Loucy (cell line): ENCODE measurements at regions not wholly inside any gene's neighbourhood (a gene's known extent, or its start where the extent isn't known, plus 50 kb on each side); places are given as distances from the start of the nearest gene placed in this dataset.

Experiments
- H2AFZ ChIP-seq: fragments of 200-600 bp; sonication (generic); 2 replicates; pipeline ENCODE4 v1.6.0; 2016; ENCODE audit warnings: antibody characterized with exemption, mild to moderate bottlenecking, low read length, moderate library complexity
- H3F3A ChIP-seq: fragments of 200-600 bp; 2 replicates; pipeline ENCODE4 v1.6.0; 2016; ENCODE audit warnings: antibody characterized with exemption, low read depth, mild to moderate bottlenecking
- H3K27me3 ChIP-seq: fragments of 200-600 bp; sonication (generic); 2 replicates; pipeline ENCODE4 v1.6.1; 2014; ENCODE audit warnings: low read length, mild to moderate bottlenecking; ENCODE audit not compliant: insufficient read depth, poor library complexity, severe bottlenecking
- H3K36me3 ChIP-seq: fragments of 200-600 bp; sonication (generic); 2 replicates; pipeline ENCODE4 v1.6.1; 2016; ENCODE audit warnings: low read length; ENCODE audit not compliant: insufficient read depth
- H3K4me1 ChIP-seq: fragments of 200-600 bp; sonication (generic); 2 replicates; pipeline ENCODE4 v1.5.1; 2014; ENCODE audit warnings: low read length, mild to moderate bottlenecking; ENCODE audit not compliant: insufficient read depth, poor library complexity, severe bottlenecking
- H3K4me2 ChIP-seq: fragments of 200-600 bp; sonication (generic); 2 replicates; pipeline ENCODE4 v1.6.0; 2014; ENCODE audit warnings: antibody characterized with exemption, low read length, low read depth, mild to moderate bottlenecking; ENCODE audit not compliant: poor library complexity, severe bottlenecking
- H3K4me3 ChIP-seq: fragments of 200-600 bp; sonication (generic); 2 replicates; pipeline ENCODE4 v1.5.1; 2014; ENCODE audit warnings: low read length, mild to moderate bottlenecking, mixed read lengths; ENCODE audit not compliant: poor library complexity, severe bottlenecking
- H3K79me2 ChIP-seq: fragments of 200-600 bp; sonication (generic); 2 replicates; pipeline ENCODE4 v1.6.1; 2014; ENCODE audit warnings: low read length; ENCODE audit not compliant: insufficient read depth
- H3K9ac ChIP-seq: fragments of 200-600 bp; sonication (generic); 2 replicates; pipeline ENCODE4 v1.6.0; 2014; ENCODE audit warnings: mild to moderate bottlenecking, low read depth, low read length, moderate library complexity; ENCODE audit not compliant: poor library complexity, severe bottlenecking
- H3K9me2 ChIP-seq: fragments of 200-600 bp; sonication (generic); replicated peaks from 2 replicates; pipeline ENCODE4 v1.6.1; 2016; ENCODE audit warnings: low read depth, low read length, mixed read lengths
- H3K9me3 ChIP-seq: fragments of 200-600 bp; sonication (generic); 2 replicates; pipeline ENCODE4 v1.6.1; 2014; ENCODE audit warnings: mild to moderate bottlenecking, antibody characterized with exemption, low read length, low read depth; ENCODE audit not compliant: insufficient read depth
- H4K20me1 ChIP-seq: fragments of 200-600 bp; sonication (generic); 2 replicates; pipeline ENCODE4 v1.6.0; 2014; ENCODE audit warnings: antibody characterized with exemption, low read length, mild to moderate bottlenecking; ENCODE audit not compliant: insufficient read depth, poor library complexity, severe bottlenecking
- EZH2phosphoT487 ChIP-seq: fragments of 200-600 bp; IDR thresholded peaks from 2 replicates; pipeline ENCODE4 v1.6.1; 2018; ENCODE audit warnings: antibody characterized with exemption, mild to moderate bottlenecking, moderate library complexity, borderline replicate concordance
- TF ChIP-seq, protein P1 (sequence below): fragments of 200-600 bp; sonication (generic); conservative IDR thresholded peaks from 2 replicates; pipeline ENCODE4 v1.5.1; 2014; ENCODE audit warnings: mild to moderate bottlenecking, antibody characterized with exemption, low read length

DNA sequence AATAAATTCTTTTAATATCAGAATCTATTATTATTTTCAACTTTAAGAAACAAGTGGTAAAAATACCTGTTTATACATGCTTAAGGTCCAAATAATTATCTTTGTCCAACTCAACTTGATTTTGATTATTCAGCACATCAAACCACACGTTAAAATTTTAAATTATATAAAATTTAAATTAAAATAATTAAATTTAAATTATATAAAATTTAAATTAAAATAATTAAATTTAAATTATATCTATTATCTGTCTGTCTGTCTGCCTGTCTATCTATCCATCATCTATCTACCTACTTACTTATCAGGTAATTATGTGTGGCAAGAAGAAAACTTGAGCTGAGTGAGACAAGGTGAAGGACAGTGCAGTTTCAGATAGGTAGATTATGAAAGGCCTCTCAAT, 605.3 kb upstream of the RIOK2 start:
- H3K4me1 ChIP-seq, result no peaks in the 10 kb centered on the region
- H3F3A ChIP-seq, result no peaks in the 10 kb centered on the region
- no peak overlapping the region for H3K9ac ChIP-seq
- H3K27me3 ChIP-seq, result no peaks in the 10 kb centered on the region
- no peak overlapping the region for H2AFZ ChIP-seq
- H3K4me3 ChIP-seq, result no peak overlapping the region
- H4K20me1 ChIP-seq, result no peaks in the 10 kb centered on the region
- H3K9me3 ChIP-seq, result no peaks in the 10 kb centered on the region
- no peak overlapping the region for H3K4me2 ChIP-seq
- no peaks in the 10 kb centered on the region for H3K9me2 ChIP-seq
- no peaks in the 10 kb centered on the region for H3K36me3 ChIP-seq
- TF ChIP-seq EZH2phosphoT487, result no peak
- TF ChIP-seq, protein P1, sequence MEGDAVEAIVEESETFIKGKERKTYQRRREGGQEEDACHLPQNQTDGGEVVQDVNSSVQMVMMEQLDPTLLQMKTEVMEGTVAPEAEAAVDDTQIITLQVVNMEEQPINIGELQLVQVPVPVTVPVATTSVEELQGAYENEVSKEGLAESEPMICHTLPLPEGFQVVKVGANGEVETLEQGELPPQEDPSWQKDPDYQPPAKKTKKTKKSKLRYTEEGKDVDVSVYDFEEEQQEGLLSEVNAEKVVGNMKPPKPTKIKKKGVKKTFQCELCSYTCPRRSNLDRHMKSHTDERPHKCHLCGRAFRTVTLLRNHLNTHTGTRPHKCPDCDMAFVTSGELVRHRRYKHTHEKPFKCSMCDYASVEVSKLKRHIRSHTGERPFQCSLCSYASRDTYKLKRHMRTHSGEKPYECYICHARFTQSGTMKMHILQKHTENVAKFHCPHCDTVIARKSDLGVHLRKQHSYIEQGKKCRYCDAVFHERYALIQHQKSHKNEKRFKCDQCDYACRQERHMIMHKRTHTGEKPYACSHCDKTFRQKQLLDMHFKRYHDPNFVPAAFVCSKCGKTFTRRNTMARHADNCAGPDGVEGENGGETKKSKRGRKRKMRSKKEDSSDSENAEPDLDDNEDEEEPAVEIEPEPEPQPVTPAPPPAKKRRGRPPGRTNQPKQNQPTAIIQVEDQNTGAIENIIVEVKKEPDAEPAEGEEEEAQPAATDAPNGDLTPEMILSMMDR, result no peak
- H3K79me2 ChIP-seq, result no peaks in the 10 kb centered on the region

DNA sequence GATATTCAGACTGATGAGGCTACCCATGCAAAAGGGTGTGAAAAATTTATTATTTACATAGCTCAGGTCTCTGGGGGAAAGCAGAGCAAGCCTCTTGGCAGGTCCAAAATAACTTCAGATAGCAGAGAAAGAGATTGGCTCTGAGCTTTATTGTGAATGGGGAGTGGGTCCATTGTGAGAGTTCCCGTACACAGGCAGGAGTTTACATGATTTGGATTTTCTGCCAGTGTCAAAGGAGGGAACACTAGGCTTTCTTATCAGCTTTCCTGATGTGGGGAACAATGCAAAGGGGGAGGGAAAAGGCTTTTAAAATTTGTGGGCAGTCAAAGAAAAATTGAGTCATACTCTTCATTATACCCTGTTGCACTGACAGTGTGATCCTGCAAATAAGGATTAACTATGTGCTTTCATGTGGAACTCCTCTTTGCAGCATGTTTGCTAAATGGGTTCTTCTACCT, 615.0 kb upstream of the RIOK2 start:
- no peaks in the 10 kb centered on the region for H3K4me1 ChIP-seq
- no peak for TF ChIP-seq EZH2phosphoT487
- TF ChIP-seq, protein P1, result no peak
- H3K9ac ChIP-seq, result no peak overlapping the region
- H3K9me3 ChIP-seq, result no peaks in the 10 kb centered on the region
- no peak overlapping the region for H2AFZ ChIP-seq
- H3K4me3 ChIP-seq, result no peak overlapping the region
- H3K9me2 ChIP-seq, result no peaks in the 10 kb centered on the region
- H3F3A ChIP-seq, result no peaks in the 10 kb centered on the region
- H3K79me2 ChIP-seq, result no peaks in the 10 kb centered on the region
- H3K36me3 ChIP-seq, result no peaks in the 10 kb centered on the region
- no peak overlapping the region for H3K4me2 ChIP-seq
- no peaks in the 10 kb centered on the region for H3K27me3 ChIP-seq
- no peaks in the 10 kb centered on the region for H4K20me1 ChIP-seq

DNA sequence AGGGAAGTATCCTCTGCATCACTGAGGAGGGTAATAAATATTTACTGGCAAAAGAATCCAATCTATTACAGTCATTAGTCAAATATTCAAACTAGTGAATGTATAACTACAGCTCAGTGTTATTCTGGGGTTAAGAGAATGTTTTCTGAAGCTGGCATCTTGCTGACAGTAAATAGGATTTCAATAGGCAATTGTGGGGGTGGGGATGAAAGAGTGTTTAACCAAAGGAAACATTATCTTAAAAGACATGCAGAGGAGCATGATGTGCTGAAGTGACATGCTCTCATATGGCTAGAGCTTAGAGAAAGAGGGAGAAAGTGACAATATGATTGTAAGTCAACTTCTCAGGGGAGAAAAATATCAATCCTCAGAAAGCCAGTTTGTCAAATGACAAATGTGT, 618.4 kb upstream of the RIOK2 start:
- no peaks in the 10 kb centered on the region for H3K79me2 ChIP-seq
- no peak overlapping the region for H3K4me3 ChIP-seq
- no peaks in the 10 kb centered on the region for H3K36me3 ChIP-seq
- H3K9me2 ChIP-seq, result no peaks in the 10 kb centered on the region
- no peak overlapping the region for H3K4me2 ChIP-seq
- H3K9me3 ChIP-seq, result no peaks in the 10 kb centered on the region
- no peaks in the 10 kb centered on the region for H4K20me1 ChIP-seq
- TF ChIP-seq, protein P1, result no peak
- no peak for TF ChIP-seq EZH2phosphoT487
- H3K27me3 ChIP-seq, result no peaks in the 10 kb centered on the region
- no peaks in the 10 kb centered on the region for H3F3A ChIP-seq
- no peak overlapping the region for H3K9ac ChIP-seq
- H2AFZ ChIP-seq, result no peak overlapping the region
- H3K4me1 ChIP-seq, result no peaks in the 10 kb centered on the region
